ENCODE measurements at regions not wholly inside any gene's neighbourhood (a gene's known extent, or its start where the extent isn't known, plus 50 kb on each side); places are given as distances from the start of the nearest gene placed in this dataset.

- TF ChIP-seq CTCF (IDR thresholded peaks at IDR 0.05) (no peak), POLR2AphosphoS5 (IDR thresholded peaks at IDR 0.05) (no peak), POLR2A (IDR thresholded peaks at IDR 0.05) (no peak)
- intact Hi-C loops (cut with DNase I; ENCODE audit: low total_unique reads) = no loop called here
- no peaks in the 10 kb centered on the region for H3K4me1 ChIP-seq
Measured at GRCh38 chr17:11035681-11036080, 197.8 kb upstream of the PIRT start.

GRCh38 chr17:11031787-11032186, 193.9 kb upstream of the PIRT start:
- TF ChIP-seq POLR2A (IDR thresholded peaks at IDR 0.05) = no peak
- no peak for TF ChIP-seq POLR2AphosphoS5 (IDR thresholded peaks at IDR 0.05)
- no peak for TF ChIP-seq CTCF (IDR thresholded peaks at IDR 0.05)
- intact Hi-C loops (cut with DNase I; ENCODE audit: low total_unique reads) = no loop called here

More at GRCh38 chr17:11035681-11036080, 197.8 kb upstream of the PIRT start:
- Histone ChIP-seq H3K27ac (no peak overlapping the region), H3K9me3 (peaks cover 0 to 5% of the 10 kb centered on the region in 2 donors), H3K4me3 (no peak overlapping the region), H3K27me3 (no peaks in the 10 kb centered on the region), H3K36me3 (no peaks in the 10 kb centered on the region)
- DNase-seq (ENCODE audit: low spot score in 2 of 2) = no peak

DNA sequence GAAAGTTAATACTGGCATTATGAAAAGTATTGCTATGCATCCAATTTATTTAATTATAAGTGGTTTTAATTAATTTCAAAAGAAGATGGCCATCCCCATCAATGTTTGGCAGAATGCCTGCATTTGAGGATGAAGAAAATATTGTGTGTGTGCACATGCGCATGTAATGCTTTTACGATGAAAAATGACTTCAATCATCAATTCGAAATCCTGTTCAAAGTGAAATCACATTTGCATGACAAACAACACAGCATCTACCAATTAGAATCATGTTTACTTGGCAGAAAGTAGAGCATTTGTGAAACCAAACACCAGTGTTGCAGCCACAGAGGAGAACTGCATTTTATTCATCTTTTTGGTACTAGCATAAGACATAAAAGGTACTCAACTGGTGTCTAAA, 191.9 kb upstream of the PIRT start:
- Histone ChIP-seq H3K36me3 (no peaks in the 10 kb centered on the region), H3K4me1 (no peaks in the 10 kb centered on the region), H3K27me3 (no peaks in the 10 kb centered on the region), H3K4me3 (no peak overlapping the region), H3K27ac (no peak overlapping the region), H3K9me3 (peaks cover 0 to 5% of the 10 kb centered on the region in 2 donors)
- TF ChIP-seq POLR2AphosphoS5 (IDR thresholded peaks at IDR 0.05) = no peak
- no peak for TF ChIP-seq POLR2A (IDR thresholded peaks at IDR 0.05)
- TF ChIP-seq CTCF (IDR thresholded peaks at IDR 0.05) = no peak
- no peak for DNase-seq (ENCODE audit: low spot score in 2 of 2)
- intact Hi-C loops (cut with DNase I; ENCODE audit: low total_unique reads) = no loop called here

More at GRCh38 chr17:11031787-11032186, 193.9 kb upstream of the PIRT start:
- no peaks in the 10 kb centered on the region for H3K36me3 ChIP-seq
- H3K9me3 ChIP-seq = peaks cover 0 to 5% of the 10 kb centered on the region in 2 donors
- no peak for DNase-seq (ENCODE audit: low spot score in 2 of 2)
- H3K27ac ChIP-seq = no peak overlapping the region
- H3K27me3 ChIP-seq = no peaks in the 10 kb centered on the region
- no peak overlapping the region for H3K4me3 ChIP-seq
- no peaks in the 10 kb centered on the region for H3K4me1 ChIP-seq

- TF ChIP-seq POLR2A (IDR thresholded peaks at IDR 0.05) (no peak), CTCF (IDR thresholded peaks at IDR 0.05) (no peak), POLR2AphosphoS5 (IDR thresholded peaks at IDR 0.05) (no peak)
- Histone ChIP-seq H3K4me3 (no peak overlapping the region), H3K4me1 (no peaks in the 10 kb centered on the region), H3K36me3 (no peaks in the 10 kb centered on the region), H3K27me3 (no peaks in the 10 kb centered on the region), H3K9me3 (peaks cover 0 to 5% of the 10 kb centered on the region in 2 donors), H3K27ac (no peak overlapping the region)
- intact Hi-C loops (cut with DNase I; ENCODE audit: low total_unique reads) = no loop called here
- no peak for DNase-seq (ENCODE audit: low spot score in 2 of 2)
Measured at GRCh38 chr17:11028349-11028748, 190.5 kb upstream of the PIRT start.

DNA sequence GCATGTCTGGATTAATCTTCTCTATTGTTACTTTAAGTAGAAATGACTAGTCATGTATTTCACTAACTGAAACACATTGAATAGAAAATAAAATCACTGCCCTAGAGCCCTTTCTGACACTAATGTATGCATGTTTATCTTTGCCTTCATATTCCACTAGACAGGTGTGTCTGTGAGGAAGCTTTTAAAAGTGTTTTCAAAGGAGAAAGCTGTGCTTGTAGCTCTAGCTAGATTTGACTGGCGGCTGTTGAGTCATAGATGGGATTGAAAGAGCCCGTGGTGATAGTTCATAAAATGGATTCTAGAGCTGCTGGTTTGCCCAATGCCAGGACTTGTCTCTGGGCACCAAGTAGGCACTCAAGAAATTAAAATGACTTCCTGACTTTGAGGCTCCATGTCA, 189.0 kb upstream of the PIRT start:
- H3K27me3 ChIP-seq = no peaks in the 10 kb centered on the region
- DNase-seq (ENCODE audit: low spot score in 2 of 2) = no peak
- H3K4me3 ChIP-seq = no peak overlapping the region
- no peaks in the 10 kb centered on the region for H3K9me3 ChIP-seq
- no peaks in the 10 kb centered on the region for H3K36me3 ChIP-seq
- intact Hi-C loops (cut with DNase I; ENCODE audit: low total_unique reads) = loop anchor here (2.0 kb wide), 1 partner anchor 314 kb away; no protein-coding TSS in a partner anchor
- TF ChIP-seq POLR2AphosphoS5 (IDR thresholded peaks at IDR 0.05) (no peak), CTCF (IDR thresholded peaks at IDR 0.05) (no peak), POLR2A (IDR thresholded peaks at IDR 0.05) (no peak)
- no peaks in the 10 kb centered on the region for H3K4me1 ChIP-seq
- H3K27ac ChIP-seq = no peak overlapping the region
